Tibial nerve (tissue), 4 donors: ENCODE measurements at regions not wholly inside any gene's neighbourhood (a gene's known extent, or its start where the extent isn't known, plus 50 kb on each side); places are given as distances from the start of the nearest gene placed in this dataset.
"Not testable (repeated sequence)": the region's sequence is repeated elsewhere in the genome, so short reads cannot be mapped to it uniquely, and the experiment has no call there.

Experiments used
- DNase-seq, 2 donors: peaks; one replicate each; pipeline ENCODE4 v3.0.0-alpha.2; 2019; ENCODE audit warnings: low spot score in 2 of 2
- H3K27ac ChIP-seq, 4 donors: fragments of 200-600 bp; sonication (generic) in 3 of 4; one replicate each; pipeline ENCODE4 v1.5.1; 2017 to 2019; ENCODE audit warnings: mild to moderate bottlenecking in 1 of 4
- H3K27me3 ChIP-seq, 2 donors: fragments of 200-600 bp; sonication (generic) in 1 of 2; one replicate each; pipeline versions ENCODE4 v1.5.1 to v1.6.0; 2017 to 2019
- H3K36me3 ChIP-seq, 3 donors: fragments of 200-600 bp; sonication (generic); one replicate each; pipeline ENCODE4 v1.5.1; 2018 to 2019
- H3K4me1 ChIP-seq, 4 donors: fragments of 200-600 bp; sonication (generic) in 3 of 4; one replicate each; pipeline ENCODE4 v1.5.1; 2017 to 2019
- H3K4me3 ChIP-seq, 4 donors: fragments of 200-600 bp; sonication (generic) in 3 of 4; one replicate each; pipeline ENCODE4 v1.5.1; 2017 to 2019; ENCODE audit warnings: mild to moderate bottlenecking in 1 of 4, moderate library complexity in 1 of 4
- H3K9me3 ChIP-seq, 4 donors: fragments of 200-600 bp; sonication (generic) in 3 of 4; one replicate each; pipeline ENCODE4 v1.5.1; 2017 to 2019
- CTCF ChIP-seq, 5 experiments: fragments of 200-600 bp in 3 of 5; fragments of 450-650 bp in 2 of 5; sonication (generic) in 3 of 5; IDR thresholded peaks; one replicate each; pipeline ENCODE4 v1.5.1; 2016 to 2019; ENCODE audit warnings: antibody characterized with exemption in 5 of 5, mild to moderate bottlenecking in 3 of 5, moderate library complexity in 2 of 5
- EP300 ChIP-seq, 2 donors: sonication (generic); formaldehyde crosslinking; IDR thresholded peaks; one replicate each; pipeline ENCODE4 v1.6.1; 2017; ENCODE audit warnings: antibody characterized with exemption in 2 of 2, mild to moderate bottlenecking in 1 of 2
- POLR2A ChIP-seq, 2 donors: fragments of 450-650 bp; IDR thresholded peaks; one replicate each; pipeline ENCODE4 v1.6.1; 2017; ENCODE audit warnings: antibody characterized with exemption in 2 of 2, mild to moderate bottlenecking in 2 of 2, moderate library complexity in 2 of 2
- whole genome bisulfite sequencing, 2 donors: methylation state at CpG; one replicate each; pipeline ENCODE4 v1.1.5; 2018; 5-methylcytosine and 5-hydroxymethylcytosine counted together

DNA sequence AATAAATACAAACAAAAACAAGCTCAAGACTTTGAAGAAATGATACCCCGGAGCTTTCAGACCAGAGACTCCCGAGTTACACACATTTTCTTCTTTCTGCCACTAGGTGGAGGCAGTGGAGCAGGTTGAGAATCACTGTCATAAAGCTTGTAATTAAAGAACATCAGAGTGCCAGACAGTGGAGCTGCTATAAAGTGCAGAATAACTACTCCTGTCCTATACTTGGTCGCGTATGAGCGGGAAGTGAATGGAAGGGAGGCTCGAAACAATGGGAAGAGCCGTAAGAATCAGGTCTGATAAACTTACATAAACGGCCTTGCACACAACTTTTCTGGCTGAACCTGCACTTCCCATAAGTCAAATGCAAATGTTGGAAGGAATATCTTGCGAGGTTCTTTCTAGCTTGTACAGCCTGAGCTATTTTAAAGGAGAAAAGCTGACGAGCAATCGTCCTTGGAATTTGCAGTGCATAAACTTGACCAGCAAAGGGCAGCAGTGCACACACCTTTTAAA lies 189.0 kb downstream of the RPIA start:
- Histone ChIP-seq H3K9me3 (no peaks in the 10 kb centered on the region), H3K4me3 (no peak overlapping the region), H3K4me1 (peaks cover 0 to 11% (median 0%) of the 10 kb centered on the region in 4 donors), H3K27ac (no peak overlapping the region), H3K36me3 (no peaks in the 10 kb centered on the region), H3K27me3 (no peaks in the 10 kb centered on the region)
- WGBS, 2 donors = 7 to 22% methylated on average over 11 of the region's 11 CpGs
- peak in 1 of 2 donors; percentile 66 for DNase-seq
- peak; percentile 54 to 67 (median 58) for TF ChIP-seq CTCF (IDR thresholded peaks at IDR 0.05)
- no peak for TF ChIP-seq EP300 (IDR thresholded peaks at IDR 0.05)
- no peak for TF ChIP-seq POLR2A (IDR thresholded peaks at IDR 0.05)

GRCh38 chr2:88885275-88885674 lies 193.8 kb downstream of the RPIA start:
- TF ChIP-seq EP300 (IDR thresholded peaks at IDR 0.05) (no peak), POLR2A (IDR thresholded peaks at IDR 0.05) (no peak), CTCF (IDR thresholded peaks at IDR 0.05) (no peak)
- Histone ChIP-seq H3K27me3 (no peaks in the 10 kb centered on the region), H3K4me3 (no peak overlapping the region), H3K27ac (no peak overlapping the region), H3K4me1 (peaks cover 0 to 8% (median 0%) of the 10 kb centered on the region in 4 donors), H3K9me3 (no peaks in the 10 kb centered on the region), H3K36me3 (no peaks in the 10 kb centered on the region)
- no peak for DNase-seq
- WGBS, 2 donors = 25 to 31% methylated on average over 3 of the region's 3 CpGs

- TF ChIP-seq POLR2A (IDR thresholded peaks at IDR 0.05) (no peak), CTCF (IDR thresholded peaks at IDR 0.05) (no peak), EP300 (IDR thresholded peaks at IDR 0.05) (no peak)
- Histone ChIP-seq H3K4me3 (no peak overlapping the region), H3K9me3 (no peaks in the 10 kb centered on the region), H3K4me1 (peaks cover 0 to 2% (median 0%) of the 10 kb centered on the region in 4 donors), H3K27ac (no peak overlapping the region), H3K27me3 (no peaks in the 10 kb centered on the region), H3K36me3 (no peaks in the 10 kb centered on the region)
- no peak for DNase-seq
- WGBS, 2 donors = 71 to 75% methylated on average over 11 of the region's 11 CpGs
Measured at GRCh38 chr2:88885679-88886416, 194.4 kb downstream of the RPIA start.

DNA sequence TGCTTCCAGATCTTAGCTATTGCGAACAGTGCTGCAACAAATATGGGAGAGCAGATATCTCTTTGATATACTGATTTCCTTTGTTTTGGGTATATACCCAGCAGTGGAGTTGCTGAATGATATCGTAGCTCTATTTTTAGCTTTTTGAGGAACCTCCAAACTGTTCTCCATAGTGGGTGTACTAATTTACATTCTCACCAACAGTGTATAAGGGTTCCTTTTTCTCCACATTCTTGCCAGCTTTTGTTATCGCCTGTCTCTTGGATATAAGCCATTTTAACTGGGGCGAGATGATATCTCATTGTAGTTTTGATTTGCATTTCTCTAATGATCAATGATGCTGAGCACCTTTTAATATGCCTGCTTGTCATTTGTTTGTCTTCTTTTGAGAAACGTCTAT lies 196.0 kb downstream of the RPIA start:
- DNase-seq, H3K4me1 ChIP-seq, H3K4me3 ChIP-seq, H3K9me3 ChIP-seq, H3K36me3 ChIP-seq, H3K27ac ChIP-seq, H3K27me3 ChIP-seq: not testable (repeated sequence)
- WGBS, 2 donors = 68 to 71% methylated on average over 5 of the region's 5 CpGs

GRCh38 chr2:88892207-88892606 lies 200.7 kb downstream of the RPIA start:
- Histone ChIP-seq H3K27me3 (no peaks in the 10 kb centered on the region), H3K9me3 (no peaks in the 10 kb centered on the region), H3K4me1 (no peaks in the 10 kb centered on the region), H3K36me3 (no peaks in the 10 kb centered on the region), H3K27ac (no peak overlapping the region), H3K4me3 (no peak overlapping the region)
- WGBS, 2 donors = 81 to 100% methylated on average over 1 of the region's 1 CpG
- TF ChIP-seq CTCF (IDR thresholded peaks at IDR 0.05) (no peak), POLR2A (IDR thresholded peaks at IDR 0.05) (no peak), EP300 (IDR thresholded peaks at IDR 0.05) (no peak)
- DNase-seq = no peak
